Heart left ventricle (tissue), 16 donors: ENCODE measurements at regions not wholly inside any gene's neighbourhood (a gene's known extent, or its start where the extent isn't known, plus 50 kb on each side); places are given as distances from the start of the nearest gene placed in this dataset.

Experiments used
- ATAC-seq, 4 donors: fragments of 200-7000 bp; cut with Tn5 transposase; one replicate each; pipeline ENCODE4 v1.9.1; 2020 to 2022; ENCODE audit warnings: moderate library complexity in 4 of 4, mild to moderate bottlenecking in 3 of 4, moderate number of reproducible peaks in 1 of 4
- DNase-seq, 5 donors: peaks; one replicate each; pipeline ENCODE4 v3.0.0-alpha.2; 2020
- H3K27ac ChIP-seq, 12 donors: fragments of 200-600 bp; sonication (generic) in 4 of 12; one replicate each; pipeline versions ENCODE4 v1.5.0 to v1.8.0; 2016 to 2022; ENCODE audit warnings: mild to moderate bottlenecking in 2 of 12
- H3K27me3 ChIP-seq, 9 donors: fragments of 200-600 bp; sonication (generic) in 2 of 9; one replicate each; pipeline versions ENCODE4 v1.5.1 to v1.8.0; 2016 to 2022; ENCODE audit warnings: mild to moderate bottlenecking in 3 of 9
- H3K36me3 ChIP-seq, 9 donors: fragments of 200-600 bp; sonication (generic) in 2 of 9; one replicate each; pipeline versions ENCODE4 v1.5.0 to v1.8.0; 2018 to 2022; ENCODE audit warnings: mild to moderate bottlenecking in 2 of 9
- H3K4me1 ChIP-seq, 12 donors: fragments of 200-600 bp; sonication (generic) in 4 of 12; one replicate each; pipeline versions ENCODE4 v1.5.0 to v1.8.0; 2016 to 2022; ENCODE audit warnings: mild to moderate bottlenecking in 3 of 12
- H3K4me3 ChIP-seq, 12 donors: fragments of 200-600 bp; sonication (generic) in 4 of 12; one replicate each; pipeline versions ENCODE4 v1.5.0 to v1.8.0; 2017 to 2022; ENCODE audit warnings: mild to moderate bottlenecking in 9 of 12, moderate library complexity in 4 of 12
- H3K9me3 ChIP-seq, 12 donors: fragments of 200-600 bp; sonication (generic) in 4 of 12; one replicate each; pipeline versions ENCODE4 v1.5.0 to v1.8.0; 2016 to 2022; ENCODE audit warnings: mild to moderate bottlenecking in 1 of 12
- POLR2A ChIP-seq, 2 donors: fragments of 450-650 bp; IDR thresholded peaks; one replicate each; pipeline ENCODE4 v1.6.1; 2017; ENCODE audit warnings: antibody characterized with exemption in 2 of 2, mild to moderate bottlenecking in 2 of 2, moderate library complexity in 2 of 2
- WGBS, 4 donors: extraction: QIAGEN DNeasy Blood & Tissue Kit in 2 of 4; methylation state at CpG; one replicate each; pipeline versions ENCODE4 v1.1.5 to v1.1.7; 2013 to 2018; 5-methylcytosine and 5-hydroxymethylcytosine counted together
- intact Hi-C, 10 donors: fragments of 100-400 bp; cut with DNase I; formaldehyde crosslinking; loops; one replicate each; pipeline versions ENCODE4 v1.11.1 to v1.14.2; 2022
- TF ChIP-seq, protein P1 (sequence below), 12 donors: fragments of 200-600 bp; sonication (generic) in 4 of 12; IDR thresholded peaks; one replicate each; pipeline versions ENCODE4 v1.5.0 to v1.8.0; 2018 to 2022; ENCODE audit warnings: antibody characterized with exemption in 12 of 12, mild to moderate bottlenecking in 5 of 12
- donor health status: ischemic (EF 13 %, LVEDD 7.1; RV severe dilation, severe dysfunction).
- donor health status: healthy with polysubstance abuse.
- donor health status: DM: no; HTN: yes; CAD: no.
- donor health status: DM: no; HTN: no; CAD: no.
- donor health status: ischemic (EF 25% LVEDD 6.9; RV normal size, moderate dysfunction).
- donor health status: ischemic (EF 25% LVEDD 5.7; RV mildly dilated, moderate dysfunction).
- donor health status: healthy.
- donor health status: DM: yes; HTN: yes; CAD: no.
- donor health status: ischemic (EF 35%, LVEDD 5.7; RV mildly dilated, moderate dysfunction).
- donor health status: nonischemic (EF 11% LVEDD 7.7; RV severe dilation, severe dysfunction).
- donor health status: DM: yes; HTN: yes; CAD: no.
- donor health status: PGD.
- donor health status: ischemic (EF 29% LVEDD 5.4; RV normal size, mild dysfunction).
- donor health status: nonischemic (EF 23%, LVEDD 6.1; RV moderate dilation, normal function).

DNA sequence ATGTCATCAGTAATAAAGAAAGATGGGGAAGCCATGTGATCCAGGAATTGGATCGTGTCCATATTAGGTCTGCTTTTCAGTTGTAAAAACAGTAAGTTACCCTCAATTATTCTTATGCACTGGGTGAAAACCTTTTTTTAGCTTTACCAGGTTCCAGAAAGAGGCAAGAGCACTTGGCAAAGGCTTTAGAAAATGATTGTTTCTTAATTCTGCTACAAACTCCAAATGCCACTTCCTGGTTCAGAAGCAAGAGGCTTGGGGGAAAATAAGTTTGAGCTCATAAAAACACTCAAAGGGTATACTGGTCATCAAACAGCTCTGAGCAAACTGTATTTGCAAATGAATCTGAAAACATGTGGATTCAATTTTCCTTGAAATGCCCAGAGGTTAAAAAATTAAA lies 615.6 kb downstream of the EBF1 start:
- peak overlapping the region in 11 of 12 donors; percentile 51 to 85 (median 68) for H3K27ac ChIP-seq
- TF ChIP-seq POLR2A (IDR thresholded peaks at IDR 0.05): no peak
- TF ChIP-seq, protein P1, sequence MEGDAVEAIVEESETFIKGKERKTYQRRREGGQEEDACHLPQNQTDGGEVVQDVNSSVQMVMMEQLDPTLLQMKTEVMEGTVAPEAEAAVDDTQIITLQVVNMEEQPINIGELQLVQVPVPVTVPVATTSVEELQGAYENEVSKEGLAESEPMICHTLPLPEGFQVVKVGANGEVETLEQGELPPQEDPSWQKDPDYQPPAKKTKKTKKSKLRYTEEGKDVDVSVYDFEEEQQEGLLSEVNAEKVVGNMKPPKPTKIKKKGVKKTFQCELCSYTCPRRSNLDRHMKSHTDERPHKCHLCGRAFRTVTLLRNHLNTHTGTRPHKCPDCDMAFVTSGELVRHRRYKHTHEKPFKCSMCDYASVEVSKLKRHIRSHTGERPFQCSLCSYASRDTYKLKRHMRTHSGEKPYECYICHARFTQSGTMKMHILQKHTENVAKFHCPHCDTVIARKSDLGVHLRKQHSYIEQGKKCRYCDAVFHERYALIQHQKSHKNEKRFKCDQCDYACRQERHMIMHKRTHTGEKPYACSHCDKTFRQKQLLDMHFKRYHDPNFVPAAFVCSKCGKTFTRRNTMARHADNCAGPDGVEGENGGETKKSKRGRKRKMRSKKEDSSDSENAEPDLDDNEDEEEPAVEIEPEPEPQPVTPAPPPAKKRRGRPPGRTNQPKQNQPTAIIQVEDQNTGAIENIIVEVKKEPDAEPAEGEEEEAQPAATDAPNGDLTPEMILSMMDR (IDR thresholded peaks at IDR 0.05): no peak
- H3K9me3 ChIP-seq: no peaks in the 10 kb centered on the region
- WGBS, 4 donors: 37 to 71% (median 66%) methylated on average over 1 of the region's 1 CpG
- no peaks in the 10 kb centered on the region for H3K36me3 ChIP-seq
- H3K4me3 ChIP-seq: no peak overlapping the region
- intact Hi-C loops: loop anchor here in 1 of 10 donors (10.0 kb wide), 1 partner anchor 309 kb away; no protein-coding TSS in a partner anchor
- peaks cover 0 to 67% (median 27%) of the 10 kb centered on the region in 12 donors for H3K4me1 ChIP-seq
- no peak for ATAC-seq
- no peak for DNase-seq
- no peaks in the 10 kb centered on the region for H3K27me3 ChIP-seq

DNA sequence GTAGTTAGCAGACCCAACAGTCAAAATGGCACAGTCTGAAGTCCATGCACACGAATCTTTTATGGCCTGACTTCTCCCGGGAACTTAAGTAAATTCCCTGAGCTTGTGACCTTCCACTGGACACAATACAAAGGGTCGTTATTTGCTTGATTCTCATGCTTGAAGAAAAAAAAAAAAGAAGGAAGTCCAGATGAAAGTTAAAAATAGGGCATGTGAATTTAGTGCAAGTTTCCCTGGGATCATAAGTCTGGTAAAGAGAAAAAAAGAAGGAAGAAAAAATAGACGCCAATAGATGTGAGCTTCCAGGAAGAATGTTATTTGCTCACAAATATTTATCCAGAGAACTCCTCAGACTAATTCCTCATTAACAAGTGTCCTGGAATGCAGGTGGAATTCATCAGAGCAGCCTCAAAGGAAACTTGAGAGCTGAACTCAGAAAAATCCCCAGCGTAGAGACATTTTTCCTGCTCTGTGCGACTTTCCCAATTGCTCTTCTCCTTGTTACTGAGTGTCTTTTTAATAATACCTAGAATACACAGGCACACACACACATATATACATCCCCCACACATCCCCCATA lies 616.3 kb downstream of the EBF1 start:
- no peaks in the 10 kb centered on the region for H3K9me3 ChIP-seq
- peak overlapping the region; percentile 51 to 85 (median 67) for H3K27ac ChIP-seq
- intact Hi-C loops: loop anchor here in 1 of 10 donors (10.0 kb wide), 1 partner anchor 309 kb away; no protein-coding TSS in a partner anchor
- peaks cover 0 to 61% (median 27%) of the 10 kb centered on the region in 12 donors for H3K4me1 ChIP-seq
- no peak overlapping the region for H3K4me3 ChIP-seq
- H3K36me3 ChIP-seq: no peaks in the 10 kb centered on the region
- ATAC-seq (peak in 2 of 4 donors; percentile 36 to 38), DNase-seq (no peak)
- no peak for TF ChIP-seq POLR2A (IDR thresholded peaks at IDR 0.05)
- TF ChIP-seq, protein P1 (IDR thresholded peaks at IDR 0.05): no peak
- no peaks in the 10 kb centered on the region for H3K27me3 ChIP-seq
- 40 to 55% (median 45%) methylated on average over 6 of the region's 6 CpGs for WGBS, 4 donors

DNA sequence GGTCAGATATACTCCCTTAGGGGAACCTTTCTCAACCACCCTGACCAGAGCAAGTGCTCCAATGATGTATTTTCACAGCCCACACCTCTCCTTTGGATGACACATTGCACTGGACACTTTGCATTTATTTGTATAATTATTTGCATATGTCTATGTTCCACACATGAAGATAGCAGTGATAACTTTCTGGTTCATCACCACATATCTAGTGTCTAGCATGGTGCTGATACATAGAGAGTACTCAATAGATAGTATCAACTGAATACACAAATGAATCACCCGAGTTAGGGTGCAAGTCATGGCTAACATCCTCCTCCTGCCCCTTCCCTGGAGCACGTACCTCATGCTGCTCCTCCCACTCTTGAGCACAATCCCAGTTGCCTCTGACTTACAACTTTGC lies 617.6 kb downstream of the EBF1 start:
- TF ChIP-seq, protein P1 (IDR thresholded peaks at IDR 0.05): no peak
- no peak for TF ChIP-seq POLR2A (IDR thresholded peaks at IDR 0.05)
- ATAC-seq (no peak), DNase-seq (no peak)
- Histone ChIP-seq H3K36me3 (no peaks in the 10 kb centered on the region), H3K4me1 (peaks cover 0 to 52% (median 25%) of the 10 kb centered on the region in 12 donors), H3K27me3 (no peaks in the 10 kb centered on the region), H3K9me3 (no peaks in the 10 kb centered on the region), H3K4me3 (no peak overlapping the region), H3K27ac (peak overlapping the region in 7 of 12 donors; percentile 23 to 85 (median 76))
- intact Hi-C loops: loop anchor here in 1 of 10 donors (10.0 kb wide), 1 partner anchor 307 kb away; no protein-coding TSS in a partner anchor
- 77 to 83% (median 79%) methylated on average over 2 of the region's 2 CpGs for WGBS, 4 donors

DNA sequence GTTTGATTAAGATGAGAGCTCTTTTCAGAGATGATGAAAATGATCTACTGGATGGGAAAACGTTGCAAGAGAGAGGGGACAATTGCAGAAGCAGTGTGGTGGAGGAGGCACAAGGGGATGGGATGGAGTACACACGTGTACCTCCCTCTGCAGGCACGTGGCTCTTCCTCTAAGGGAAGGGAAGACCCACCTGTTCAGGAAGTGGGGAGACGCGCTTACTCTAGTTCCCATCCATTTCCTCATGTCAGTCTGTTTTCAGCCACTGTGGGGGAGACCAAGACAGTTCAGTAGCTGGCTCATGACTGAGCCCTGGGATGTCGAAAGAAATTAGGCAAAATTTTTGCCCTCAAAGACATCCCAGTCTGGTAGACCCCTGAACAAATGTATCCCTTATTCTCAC lies 619.2 kb upstream of the CLINT1 start:
- no peaks in the 10 kb centered on the region for H3K27me3 ChIP-seq
- peaks cover 0 to 17% (median 3%) of the 10 kb centered on the region in 12 donors for H3K4me1 ChIP-seq
- intact Hi-C loops: no loop called here
- no peak overlapping the region for H3K4me3 ChIP-seq
- no peak for ATAC-seq
- TF ChIP-seq POLR2A (IDR thresholded peaks at IDR 0.05): no peak
- TF ChIP-seq, protein P1 (IDR thresholded peaks at IDR 0.05): no peak
- H3K27ac ChIP-seq: no peak overlapping the region
- no peaks in the 10 kb centered on the region for H3K9me3 ChIP-seq
- no peak for DNase-seq
- 54 to 69% (median 59%) methylated on average over 6 of the region's 6 CpGs for WGBS, 4 donors
- no peaks in the 10 kb centered on the region for H3K36me3 ChIP-seq
